OCI-LY1 (cell line): ENCODE measurements at regions not wholly inside any gene's neighbourhood (a gene's known extent, or its start where the extent isn't known, plus 50 kb on each side); places are given as distances from the start of the nearest gene placed in this dataset.

Experiments used
- H2AFZ ChIP-seq: fragments of 200-600 bp; sonication (generic), shearing (Covaris generic); 2 replicates; pipeline ENCODE4 v1.6.0; 2014; ENCODE audit warnings: antibody characterized with exemption, mild to moderate bottlenecking, low read length
- H3F3A ChIP-seq: fragments of 200-600 bp; sonication (generic), shearing (Covaris generic); 2 replicates; pipeline ENCODE4 v1.6.0; 2014; ENCODE audit warnings: mild to moderate bottlenecking, antibody characterized with exemption, low read length, moderate library complexity; ENCODE audit not compliant: insufficient read depth
- H3K27ac ChIP-seq: fragments of 200-600 bp; sonication (generic); 2 replicates; pipeline ENCODE4 v1.5.1; 2014; ENCODE audit warnings: low read length, mixed run types, mild to moderate bottlenecking, low read depth; ENCODE audit not compliant: poor library complexity, severe bottlenecking
- H3K27me3 ChIP-seq: fragments of 200-600 bp; sonication (generic); 2 replicates; pipeline ENCODE4 v1.6.0; 2014; ENCODE audit warnings: antibody characterized with exemption, mild to moderate bottlenecking, low read length, moderate library complexity; ENCODE audit not compliant: insufficient read depth
- H3K36me3 ChIP-seq: fragments of 200-600 bp; sonication (generic); 2 replicates; pipeline ENCODE4 v1.6.1; 2014; ENCODE audit warnings: mild to moderate bottlenecking, antibody characterized with exemption, low read length, moderate library complexity, mixed read lengths; ENCODE audit not compliant: insufficient read depth
- H3K4me1 ChIP-seq: fragments of 200-600 bp; sonication (generic); 2 replicates; pipeline ENCODE4 v1.5.1; 2014; ENCODE audit warnings: mild to moderate bottlenecking, low read length, moderate library complexity; ENCODE audit not compliant: insufficient read depth, severe bottlenecking
- H3K4me2 ChIP-seq: fragments of 200-600 bp; sonication (generic), shearing (Covaris generic); 2 replicates; pipeline ENCODE4 v1.6.1; 2014; ENCODE audit warnings: low read length
- H3K4me3 ChIP-seq: fragments of 200-600 bp; sonication (generic); 2 replicates; pipeline ENCODE4 v1.5.1; 2014; ENCODE audit warnings: low read length, low read depth, mild to moderate bottlenecking, mixed read lengths; ENCODE audit not compliant: poor library complexity, severe bottlenecking
- H3K79me2 ChIP-seq: fragments of 200-600 bp; shearing (Covaris generic); 2 replicates; pipeline ENCODE4 v1.6.1; 2016; ENCODE audit warnings: mixed run types, low read length, mixed read lengths; ENCODE audit not compliant: insufficient read depth
- H3K9ac ChIP-seq: fragments of 200-600 bp; sonication (generic), shearing (Covaris generic); 2 replicates; pipeline ENCODE4 v1.6.1; 2014; ENCODE audit warnings: mild to moderate bottlenecking, low read length, mixed read lengths
- H3K9me2 ChIP-seq: fragments of 200-600 bp; sonication (generic), shearing (Covaris generic); 2 replicates; pipeline ENCODE4 v1.6.1; 2014; ENCODE audit warnings: low read depth, mild to moderate bottlenecking, low read length, mixed read lengths
- H3K9me3 ChIP-seq: fragments of 200-600 bp; shearing (Covaris generic); 2 replicates; pipeline ENCODE4 v1.6.1; 2014; ENCODE audit warnings: low read length, mixed read lengths
- H4K20me1 ChIP-seq: fragments of 200-600 bp; sonication (generic), shearing (Covaris generic); 2 replicates; pipeline ENCODE4 v1.6.0; 2016; ENCODE audit warnings: mild to moderate bottlenecking, low read length; ENCODE audit not compliant: insufficient read depth
- CTCF ChIP-seq: fragments of 200-600 bp; sonication (generic), shearing (Covaris generic); IDR thresholded peaks from 2 replicates; pipeline ENCODE4 v1.5.1; 2017; ENCODE audit warnings: mild to moderate bottlenecking, antibody characterized with exemption, low read length, moderate library complexity, mixed read lengths
- EZH2 ChIP-seq: fragments of 200-600 bp; sonication (generic), shearing (Covaris generic); IDR thresholded peaks from 2 replicates; pipeline ENCODE4 v1.8.0; 2017; ENCODE audit warnings: borderline replicate concordance, mixed run types, mild to moderate bottlenecking, antibody characterized with exemption, low read length, moderate library complexity, mixed read lengths

- H3K4me3 ChIP-seq, result no peak overlapping the region
- peaks cover 4% of the 10 kb centered on the region; the same call in 1 of the 2 replicates for H3K9me3 ChIP-seq
- H4K20me1 ChIP-seq, result no peaks in the 10 kb centered on the region
- no peaks in the 10 kb centered on the region for H3K27me3 ChIP-seq
- no peak overlapping the region for H3K9ac ChIP-seq
- no peaks in the 10 kb centered on the region for H3F3A ChIP-seq
- H3K27ac ChIP-seq, result no peak overlapping the region
- no peaks in the 10 kb centered on the region for H3K36me3 ChIP-seq
- H3K4me1 ChIP-seq, result peaks cover 3% of the 10 kb centered on the region
- H2AFZ ChIP-seq, result no peak overlapping the region
- TF ChIP-seq EZH2 (no peak), CTCF (no peak)
- H3K79me2 ChIP-seq, result no peaks in the 10 kb centered on the region
- no peak overlapping the region for H3K4me2 ChIP-seq
- H3K9me2 ChIP-seq, result no peaks in the 10 kb centered on the region; the same call in 1 of the 2 replicates
Observed at GRCh38 chr1:221801773-221802516, 60.1 kb upstream of the DUSP10 start.

- H2AFZ ChIP-seq, result no peak overlapping the region
- H3K27me3 ChIP-seq, result no peaks in the 10 kb centered on the region
- H3K9me2 ChIP-seq, result no peaks in the 10 kb centered on the region; the same call in 1 of the 2 replicates
- H3K79me2 ChIP-seq, result no peaks in the 10 kb centered on the region
- TF ChIP-seq CTCF, result no peak
- TF ChIP-seq EZH2, result no peak
- H3K9me3 ChIP-seq, result peaks cover 4% of the 10 kb centered on the region; the same call in 1 of the 2 replicates
- no peak overlapping the region for H3K4me2 ChIP-seq
- no peaks in the 10 kb centered on the region for H4K20me1 ChIP-seq
- H3K27ac ChIP-seq, result no peak overlapping the region
- no peaks in the 10 kb centered on the region for H3K4me1 ChIP-seq
- H3F3A ChIP-seq, result no peaks in the 10 kb centered on the region
- no peak overlapping the region for H3K9ac ChIP-seq
- H3K4me3 ChIP-seq, result no peak overlapping the region
- H3K36me3 ChIP-seq, result no peaks in the 10 kb centered on the region
Observed at GRCh38 chr1:221801251-221801661, 59.4 kb upstream of the DUSP10 start.

- H3K79me2 ChIP-seq, result no peaks in the 10 kb centered on the region
- no peaks in the 10 kb centered on the region for H3K4me1 ChIP-seq
- no peak overlapping the region for H3K9ac ChIP-seq
- no peak overlapping the region for H3K4me2 ChIP-seq
- no peaks in the 10 kb centered on the region; the same call in 1 of the 2 replicates for H3K9me2 ChIP-seq
- H4K20me1 ChIP-seq, result no peaks in the 10 kb centered on the region
- H3K9me3 ChIP-seq, result peaks cover 4% of the 10 kb centered on the region; the same call in 1 of the 2 replicates
- H3F3A ChIP-seq, result no peaks in the 10 kb centered on the region
- H3K27me3 ChIP-seq, result no peaks in the 10 kb centered on the region
- H3K36me3 ChIP-seq, result no peaks in the 10 kb centered on the region
- H2AFZ ChIP-seq, result no peak overlapping the region
- no peak for TF ChIP-seq CTCF
- TF ChIP-seq EZH2, result no peak
- no peak overlapping the region for H3K4me3 ChIP-seq
- H3K27ac ChIP-seq, result no peak overlapping the region
Observed at GRCh38 chr1:221800831-221801230, 58.9 kb upstream of the DUSP10 start.
